ENCODE measurements at regions not wholly inside any gene's neighbourhood (a gene's known extent, or its start where the extent isn't known, plus 50 kb on each side); places are given as distances from the start of the nearest gene placed in this dataset.
"Not testable (repeated sequence)": the region's sequence is repeated elsewhere in the genome, so short reads cannot be mapped to it uniquely, and the experiment has no call there.

DNA sequence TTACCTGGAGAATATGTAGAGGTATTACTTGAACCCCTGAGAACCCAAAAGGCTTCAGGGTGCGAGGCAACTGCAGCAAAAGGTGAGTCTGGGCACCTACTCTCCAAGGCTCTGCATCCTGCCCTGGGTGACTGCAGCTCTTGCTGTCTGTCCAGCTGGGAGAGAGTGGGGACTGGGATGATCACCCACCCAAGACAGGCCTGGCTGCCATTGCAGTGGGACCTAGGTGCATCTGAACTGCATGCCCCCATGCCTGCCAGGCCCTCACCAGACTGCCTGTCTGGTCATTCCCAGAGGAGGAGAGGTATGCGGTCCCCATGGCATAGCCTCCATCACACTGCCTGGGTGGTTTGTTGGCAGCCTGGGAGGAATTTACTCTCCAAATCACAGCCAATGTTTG, 563.9 kb downstream of the TFAP2A start:
- no peak for DNase-seq (ENCODE audit: extremely low read depth in 1 of 2, low read depth in 1 of 2)

DNA sequence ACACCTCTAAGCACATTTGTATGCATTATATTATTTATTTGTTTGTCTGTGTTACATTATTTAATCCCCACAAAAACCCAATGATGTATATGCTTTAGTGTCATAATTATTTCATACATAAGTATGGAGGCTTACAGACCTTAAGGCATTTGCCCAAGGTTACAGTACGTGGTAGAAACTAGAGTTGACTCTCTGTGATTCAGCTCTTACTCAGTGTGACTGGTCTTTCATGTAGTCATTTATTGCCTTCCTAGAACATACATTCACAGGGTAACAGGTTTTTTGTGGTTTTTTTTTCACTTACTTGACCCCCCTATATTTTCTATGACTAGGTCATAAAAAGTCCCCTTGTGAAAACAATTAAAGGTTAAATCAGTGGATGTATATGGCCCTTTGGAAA, 566.8 kb downstream of the TFAP2A start:
- no peak for DNase-seq (ENCODE audit: extremely low read depth in 1 of 2, low read depth in 1 of 2)

DNA sequence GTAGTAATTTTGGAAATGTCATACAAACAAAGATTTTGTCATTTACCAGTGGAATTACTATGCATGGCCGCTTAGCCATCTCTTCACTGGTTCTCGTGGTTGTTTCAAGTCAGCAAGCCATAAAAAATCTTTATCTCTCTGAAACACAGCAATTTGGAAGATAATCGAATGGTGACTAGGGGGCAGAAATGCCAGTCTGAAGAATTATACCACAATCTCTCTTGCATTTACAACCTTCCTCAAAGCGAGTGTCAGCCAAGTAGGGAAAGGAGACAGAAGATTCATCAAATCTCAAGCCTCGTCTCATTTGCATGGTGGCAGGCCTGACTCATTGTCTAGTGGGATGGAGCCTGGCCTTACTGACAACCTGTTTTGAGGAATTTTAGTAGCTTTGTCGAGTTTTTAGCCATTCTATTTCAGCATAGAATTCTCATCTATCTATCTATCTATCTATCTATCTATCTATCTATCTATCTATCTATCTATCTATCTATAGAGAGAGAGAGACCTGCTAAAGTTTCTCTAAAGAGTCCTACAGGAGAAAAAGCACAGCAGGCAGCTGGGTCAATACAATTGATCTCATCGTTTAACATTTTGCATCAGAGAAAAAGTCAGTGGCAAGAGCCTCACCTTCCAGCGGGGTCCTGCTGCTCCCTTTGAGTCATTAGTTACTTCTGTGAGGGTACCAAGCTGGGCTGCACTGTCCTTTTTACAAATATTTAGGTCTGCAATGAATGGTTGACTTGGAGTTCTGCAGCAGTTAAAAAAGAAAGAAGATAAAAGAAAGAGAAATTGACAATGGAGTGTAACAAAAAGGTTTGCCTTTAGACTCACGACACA, 572.8 kb downstream of the TFAP2A start:
- no peak for DNase-seq (ENCODE audit: extremely low read depth in 1 of 2, low read depth in 1 of 2)

DNA sequence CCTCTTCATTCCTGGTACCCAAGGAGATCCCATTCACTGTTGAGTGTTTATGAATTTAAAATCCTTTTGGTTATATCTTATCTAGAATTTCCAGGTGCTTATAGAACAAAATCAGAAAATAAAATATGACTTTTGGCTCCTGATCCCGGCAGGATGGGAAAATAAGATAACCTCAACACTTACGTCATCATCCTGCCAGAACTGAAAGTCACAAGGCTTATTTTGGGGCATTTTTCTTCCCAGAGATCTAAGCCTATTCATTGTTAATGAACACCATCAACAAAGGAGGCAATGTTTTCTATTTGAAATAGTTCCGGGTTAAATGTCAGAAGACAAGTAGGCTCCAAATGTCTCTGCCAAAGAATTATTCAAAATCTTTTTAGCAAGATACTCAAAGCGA, 580.6 kb downstream of the TFAP2A start:
- DNase-seq (ENCODE audit: extremely low read depth in 1 of 2, low read depth in 1 of 2) = no peak

DNA sequence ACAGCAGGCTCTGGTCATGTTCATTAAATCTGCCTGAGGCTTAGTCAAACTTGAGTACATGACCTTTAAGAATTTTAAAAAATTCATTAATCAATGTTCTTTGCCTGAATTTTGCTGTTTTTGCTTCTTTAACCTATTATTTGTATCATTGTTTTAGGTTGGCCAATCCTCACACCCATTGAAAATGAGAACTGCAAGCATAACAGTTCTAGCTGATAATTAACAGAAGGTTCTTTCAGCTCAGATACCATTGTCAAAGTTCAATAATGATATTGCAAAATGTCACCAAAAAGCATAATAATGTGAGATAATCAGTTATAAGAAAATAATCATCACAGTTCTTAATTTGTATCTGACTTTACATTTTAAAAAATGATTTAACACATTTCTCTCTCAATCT, 583.1 kb downstream of the TFAP2A start:
- DNase-seq (ENCODE audit: extremely low read depth in 1 of 2, low read depth in 1 of 2) = no peak

DNA sequence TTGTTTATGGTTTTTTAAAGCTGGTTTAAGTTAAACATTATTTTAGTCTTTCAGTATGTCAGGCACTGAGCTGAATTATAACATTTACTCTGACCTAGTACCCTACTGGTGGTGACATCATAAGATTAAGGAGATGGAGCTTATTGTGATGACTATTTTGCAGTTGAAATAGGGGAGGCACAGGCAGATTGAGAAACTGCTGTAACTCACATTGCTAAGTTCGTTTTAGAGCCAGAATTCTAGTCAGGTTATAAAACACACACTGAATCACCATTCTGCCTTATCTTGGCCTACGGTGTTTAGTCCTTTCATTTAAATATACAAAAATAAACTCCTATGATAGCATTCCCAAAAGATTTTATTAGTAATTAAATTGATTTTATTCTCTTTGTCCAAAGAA, 584.1 kb downstream of the TFAP2A start:
- DNase-seq (ENCODE audit: extremely low read depth in 1 of 2, low read depth in 1 of 2) = no peak

DNA sequence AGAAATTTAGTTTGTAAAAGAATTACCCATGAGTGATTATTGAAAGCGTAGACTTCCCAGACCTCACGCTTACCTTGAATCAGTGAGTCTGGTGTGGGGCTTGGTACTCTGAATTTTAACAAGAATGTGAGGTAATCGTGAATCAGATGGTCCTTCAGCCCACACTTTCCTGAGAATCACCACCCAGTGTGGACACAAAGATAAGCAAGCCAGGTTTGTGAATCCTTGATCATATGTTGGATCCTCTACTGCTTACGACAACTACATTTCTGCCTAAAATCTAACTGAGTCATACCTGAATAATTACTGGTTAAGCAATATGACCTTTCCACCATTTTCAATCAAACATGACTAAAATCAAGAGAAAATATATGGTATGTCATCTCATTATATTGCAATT, 589.3 kb downstream of the TFAP2A start:
- no peak for DNase-seq (ENCODE audit: extremely low read depth in 1 of 2, low read depth in 1 of 2)

DNA sequence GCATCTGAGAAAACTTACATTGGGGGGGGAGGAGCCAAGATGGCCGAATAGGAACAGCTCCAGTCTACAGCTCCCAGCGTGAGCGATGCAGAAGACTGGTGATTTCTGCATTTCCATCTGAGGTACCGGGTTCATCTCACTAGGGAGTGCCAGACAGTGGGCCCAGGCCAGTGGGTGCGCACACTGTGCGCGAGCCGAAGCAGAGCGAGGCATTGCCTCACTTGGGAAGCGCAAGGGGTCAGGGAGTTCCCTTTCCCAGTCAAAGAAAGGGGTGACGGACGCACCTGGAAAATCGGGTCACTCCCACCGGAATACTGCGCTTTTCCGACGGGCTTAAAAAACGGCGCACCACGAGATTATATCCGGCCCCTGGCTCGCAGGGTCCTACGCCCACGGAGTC, 604.1 kb downstream of the TFAP2A start:
- DNase-seq (ENCODE audit: extremely low read depth in 1 of 2, low read depth in 1 of 2) = not testable (repeated sequence)

DNA sequence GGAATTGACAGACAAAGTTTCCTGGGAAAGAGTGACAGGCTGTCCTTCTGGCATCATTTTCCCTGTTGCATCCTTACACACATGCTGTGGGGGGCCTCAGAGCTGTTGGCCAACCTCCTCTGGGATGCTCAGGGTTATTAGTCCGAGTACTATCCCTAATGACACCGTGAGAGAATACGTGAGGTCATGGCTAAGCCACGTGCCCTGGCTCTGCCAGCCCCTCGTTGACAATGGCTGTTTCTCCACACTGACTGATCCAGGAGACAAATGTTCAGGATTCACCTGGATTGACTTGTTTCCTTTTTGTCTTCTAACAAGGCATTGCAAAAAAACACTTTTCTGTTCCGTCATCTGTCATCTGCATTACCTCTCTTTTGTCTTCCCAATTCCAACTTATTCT, 604.6 kb downstream of the TFAP2A start:
- DNase-seq (ENCODE audit: extremely low read depth in 1 of 2, low read depth in 1 of 2) = no peak

DNA sequence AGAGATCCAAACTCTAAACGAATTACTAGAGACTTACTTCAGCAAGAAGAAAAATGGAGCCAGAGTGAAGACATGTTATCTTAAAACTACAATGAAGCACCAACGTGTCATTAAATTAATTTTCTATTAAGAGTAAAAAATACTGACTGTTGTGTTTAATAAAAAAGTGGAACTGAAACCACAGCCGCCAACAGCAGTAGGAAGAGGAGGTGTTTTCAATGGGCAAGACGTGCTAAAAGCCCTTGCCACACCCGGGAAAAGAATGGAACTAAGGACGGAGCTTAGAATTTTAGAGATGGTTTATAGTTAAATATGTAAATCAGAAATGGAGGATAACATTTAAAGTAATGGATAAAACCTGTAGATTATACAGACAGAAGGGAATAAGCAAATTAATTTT, 608.7 kb downstream of the TFAP2A start:
- DNase-seq (ENCODE audit: extremely low read depth in 1 of 2, low read depth in 1 of 2) = no peak

DNA sequence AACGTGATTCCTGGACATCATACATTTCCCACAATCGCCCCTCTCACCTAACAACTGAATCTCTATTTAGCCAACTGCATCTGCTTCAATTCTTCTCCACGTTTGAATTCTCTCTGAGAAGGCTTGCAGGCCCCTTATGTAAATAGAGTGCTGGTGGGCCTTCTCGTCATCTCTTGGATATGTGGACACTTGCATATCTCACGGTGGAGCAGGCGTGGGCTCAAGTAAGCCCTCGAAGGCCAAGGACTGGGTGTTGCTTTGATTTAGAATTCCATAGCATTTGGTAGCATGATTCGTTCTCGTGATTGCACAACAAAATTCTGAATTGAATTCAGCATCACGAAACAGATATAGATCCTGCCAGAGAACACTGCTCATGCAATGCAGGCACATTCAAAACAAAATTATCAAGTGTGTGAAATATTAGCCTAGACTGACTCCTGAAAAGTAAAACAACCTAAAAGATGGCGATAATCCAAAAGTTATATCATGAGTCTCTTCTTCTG, 613.6 kb downstream of the TFAP2A start:
- no peak for DNase-seq (ENCODE audit: extremely low read depth in 1 of 2, low read depth in 1 of 2)

DNA sequence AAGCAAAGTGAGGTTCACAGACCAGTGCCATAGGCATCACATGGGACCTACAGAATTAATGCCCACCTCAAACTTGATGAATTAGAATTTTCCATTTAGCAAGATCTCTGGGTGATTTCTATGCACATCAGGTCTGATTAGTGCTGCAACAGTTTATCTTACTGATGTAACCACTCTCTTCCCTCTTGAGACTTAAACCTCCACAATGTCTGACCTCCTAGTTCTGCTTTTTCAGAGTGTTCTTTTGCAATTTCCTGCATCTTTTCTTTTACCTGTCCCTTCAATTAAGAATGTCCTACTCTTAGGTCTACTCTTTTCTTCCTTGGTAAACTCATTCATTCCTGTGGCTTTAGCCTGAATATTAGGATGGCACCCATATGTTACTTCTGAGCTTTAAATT, 615.3 kb downstream of the TFAP2A start:
- DNase-seq (ENCODE audit: extremely low read depth in 1 of 2, low read depth in 1 of 2) = no peak

DNA sequence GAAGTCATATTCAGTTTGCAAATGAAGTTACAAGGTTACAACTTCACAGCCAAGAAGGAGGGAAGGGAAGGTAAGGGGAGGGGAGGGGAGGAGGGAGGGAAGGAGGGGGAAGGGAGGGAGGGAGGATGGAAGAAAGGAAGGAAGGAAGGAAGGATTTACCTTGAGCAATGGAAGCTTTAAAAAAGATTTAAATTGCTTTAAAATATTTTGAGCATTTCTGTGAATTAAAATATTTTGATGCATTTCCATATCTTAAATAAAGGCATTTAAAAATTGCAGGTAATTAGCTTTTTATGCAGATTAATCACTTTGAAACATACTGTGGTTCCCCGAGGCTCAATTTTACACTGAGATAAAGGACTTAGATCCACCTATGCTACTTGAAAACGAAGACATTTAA, 618.0 kb downstream of the TFAP2A start:
- DNase-seq (ENCODE audit: extremely low read depth in 1 of 2, low read depth in 1 of 2) = no peak

DNA sequence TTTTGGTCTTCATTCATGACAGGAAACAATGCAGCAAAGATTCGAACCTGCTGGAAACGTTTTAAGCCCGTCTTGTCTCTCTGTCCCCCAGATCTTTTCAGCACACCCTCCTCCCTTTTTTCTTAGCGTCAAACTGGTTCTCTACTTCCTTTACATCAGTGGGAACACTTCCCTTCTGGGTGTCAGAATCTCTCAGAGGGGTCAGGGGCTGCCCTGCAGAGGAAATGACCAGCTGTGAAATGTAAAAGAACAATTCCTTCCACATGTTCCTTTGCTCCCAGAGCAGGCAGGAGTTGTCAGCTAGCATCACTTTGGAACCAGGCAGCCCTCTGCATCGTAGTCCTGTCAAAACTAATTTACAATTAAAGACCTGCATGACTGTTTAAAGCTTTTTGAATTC, 619.0 kb downstream of the TFAP2A start:
- no peak for DNase-seq (ENCODE audit: extremely low read depth in 1 of 2, low read depth in 1 of 2)

DNA sequence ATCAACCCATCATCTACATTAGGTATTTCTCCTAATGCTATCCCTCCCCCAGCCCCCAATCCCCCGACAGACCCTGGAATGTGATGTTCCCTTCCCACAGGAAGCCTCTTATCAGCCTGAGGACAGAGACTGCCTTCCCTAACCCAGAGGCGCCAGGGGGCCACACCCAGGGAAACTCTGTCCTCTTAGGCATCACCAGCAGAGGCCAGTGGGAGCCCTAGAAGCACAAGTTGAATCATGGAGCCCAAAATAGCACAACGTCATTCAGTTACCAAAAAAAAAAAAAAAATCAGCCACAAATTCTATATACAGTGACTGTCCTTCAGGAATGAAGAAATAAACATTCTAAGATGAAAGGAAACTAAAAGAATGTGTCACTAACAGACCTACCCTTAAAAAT, 625.7 kb downstream of the TFAP2A start:
- no peak for DNase-seq (ENCODE audit: extremely low read depth in 1 of 2, low read depth in 1 of 2)

DNA sequence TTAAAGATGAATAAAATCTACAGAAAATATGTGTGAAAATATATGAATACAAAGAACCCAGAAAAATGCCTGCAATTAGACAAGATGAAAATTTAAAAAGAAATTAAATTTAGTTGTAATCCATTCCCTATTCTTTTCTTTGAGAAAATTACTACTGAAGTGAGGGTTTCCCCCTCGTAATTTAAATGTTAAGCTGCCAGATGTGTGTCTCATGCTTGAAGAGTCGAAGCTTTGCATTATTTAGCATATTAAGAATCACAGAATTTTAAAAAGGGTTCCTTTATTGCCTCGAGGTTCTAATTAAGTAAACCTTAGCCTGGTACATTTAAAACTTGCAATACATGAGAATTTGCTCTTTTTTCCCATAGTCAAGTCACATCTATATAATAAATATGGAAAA, 630.1 kb downstream of the TFAP2A start:
- no peak for DNase-seq (ENCODE audit: extremely low read depth in 1 of 2, low read depth in 1 of 2)

DNA sequence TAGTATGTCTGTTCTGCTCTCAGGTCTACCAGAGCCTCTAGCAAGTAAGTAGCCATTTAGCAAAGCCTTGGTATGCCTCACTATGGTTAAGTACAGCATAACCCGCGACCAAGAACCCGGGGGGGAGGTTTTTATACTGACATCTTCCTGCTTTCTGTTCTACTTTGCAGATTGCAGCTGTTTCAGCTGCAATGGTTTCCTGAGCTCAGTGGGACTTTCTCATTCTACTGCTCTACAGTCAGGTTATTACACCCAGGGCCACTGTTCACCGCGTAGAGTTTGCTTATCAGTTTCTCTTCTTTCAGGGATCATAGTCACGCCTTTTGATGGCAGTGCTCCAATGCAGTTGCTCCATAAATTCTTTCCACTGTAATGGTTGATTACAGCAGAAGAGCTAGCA, 631.3 kb downstream of the TFAP2A start:
- no peak for DNase-seq (ENCODE audit: extremely low read depth in 1 of 2, low read depth in 1 of 2)

DNA sequence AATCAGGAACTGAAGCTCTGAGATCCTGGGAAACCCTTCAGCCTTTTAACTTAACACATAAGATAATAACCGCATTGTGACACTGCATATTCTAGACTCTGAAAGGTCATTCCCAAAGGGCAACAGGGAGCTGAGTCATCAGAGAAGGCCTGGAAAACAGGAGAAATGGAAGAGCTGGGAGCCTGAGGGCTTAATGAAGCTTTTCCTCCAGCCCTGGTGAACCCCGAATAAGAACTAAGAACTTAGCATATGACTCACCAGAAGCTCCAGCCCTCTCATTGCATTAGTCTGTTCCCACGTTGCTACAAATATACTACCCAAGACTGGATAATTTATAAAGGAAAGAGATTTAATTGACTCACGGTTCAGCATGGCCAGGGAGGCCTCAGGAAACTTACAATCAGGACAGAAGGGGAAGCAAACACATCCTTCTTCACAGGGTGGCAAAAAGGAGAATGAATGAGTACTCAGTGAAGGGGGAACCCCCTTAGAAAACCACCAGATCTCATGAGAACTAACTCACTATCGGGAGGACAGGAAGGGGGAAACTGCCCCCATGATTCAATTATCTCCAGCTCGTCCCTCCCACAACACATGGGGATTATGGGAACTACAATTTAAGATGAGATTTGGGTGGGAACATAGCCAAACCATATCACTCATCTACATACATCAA, 648.5 kb downstream of the TFAP2A start:
- no peak for DNase-seq (ENCODE audit: extremely low read depth in 1 of 2, low read depth in 1 of 2)

DNA sequence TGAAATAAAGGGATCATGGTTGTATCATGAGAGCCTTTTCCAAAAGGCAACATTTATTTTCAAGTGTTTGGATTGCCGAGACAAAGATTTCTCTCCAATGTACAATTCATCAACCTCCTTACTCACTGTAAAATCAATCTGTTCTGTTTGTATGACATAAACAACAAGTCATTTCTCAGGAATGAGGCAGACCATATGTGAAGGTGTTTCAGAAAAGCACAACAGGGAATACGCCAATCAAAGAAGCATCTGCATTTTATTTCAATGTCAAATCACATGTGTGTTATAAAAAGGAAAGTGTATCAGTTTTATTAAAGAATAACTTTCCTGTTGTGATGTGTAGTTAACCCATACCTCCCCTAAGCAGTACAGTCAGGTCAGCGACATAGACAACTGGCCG, 653.7 kb downstream of the TFAP2A start:
- no peak for DNase-seq (ENCODE audit: extremely low read depth in 1 of 2, low read depth in 1 of 2)

DNA sequence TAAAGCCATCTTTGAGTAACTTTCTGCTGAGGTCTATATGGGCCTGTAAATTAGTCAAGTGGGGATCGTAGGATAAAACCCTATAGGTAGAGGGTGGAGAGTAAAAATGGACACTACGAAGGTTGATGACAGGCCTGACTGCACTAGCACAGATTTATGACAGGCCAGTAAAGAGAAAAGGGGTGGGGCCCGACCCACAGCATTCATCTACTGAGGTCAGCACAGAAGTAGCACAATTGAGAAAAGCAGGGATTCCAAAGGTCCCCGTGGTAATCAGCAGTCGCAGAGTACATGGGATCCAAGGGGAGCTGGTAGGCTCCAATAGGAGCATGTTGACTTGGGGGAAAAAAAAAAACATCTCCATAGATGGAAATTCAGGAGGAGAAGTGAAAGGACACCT, 660.4 kb downstream of the TFAP2A start:
- no peak for DNase-seq (ENCODE audit: extremely low read depth in 1 of 2, low read depth in 1 of 2)

DNA sequence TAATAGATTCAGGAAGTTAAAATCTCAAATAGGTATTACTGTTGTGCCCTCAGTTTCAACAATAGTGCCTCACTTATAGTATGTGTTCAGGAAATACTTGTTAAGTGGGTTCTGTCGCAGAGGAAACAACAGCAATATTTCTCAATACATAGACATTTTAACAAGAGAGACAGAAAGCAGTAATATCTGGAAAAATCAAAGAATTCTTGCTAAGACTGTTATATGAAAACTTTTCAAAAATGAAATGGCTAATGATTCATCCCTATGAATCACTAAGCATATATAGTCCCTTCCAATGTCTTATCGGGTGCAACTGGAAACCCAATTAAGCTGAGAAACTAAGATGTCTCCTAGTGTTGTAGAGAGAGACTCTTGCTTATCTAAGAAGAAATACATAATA, 668.9 kb downstream of the TFAP2A start:
- DNase-seq (ENCODE audit: extremely low read depth in 1 of 2, low read depth in 1 of 2) = no peak

DNA sequence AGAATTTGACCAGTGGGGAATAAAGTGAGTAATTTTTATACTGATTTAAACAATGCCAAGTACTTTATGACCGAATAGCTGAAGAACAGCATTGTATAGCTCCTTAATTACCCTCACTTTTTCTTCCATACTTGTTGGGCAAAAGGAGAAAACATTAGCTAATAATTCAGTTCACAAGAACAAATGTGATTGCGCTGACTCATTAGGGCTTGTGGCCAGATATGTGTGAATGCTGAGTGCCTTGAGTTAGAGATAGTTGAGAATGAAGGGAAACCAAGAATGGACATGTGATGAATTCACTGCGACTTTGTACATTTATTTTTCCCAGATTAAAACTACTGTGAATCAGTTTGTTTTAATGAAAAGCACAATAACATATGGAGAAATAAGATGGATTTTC, 669.4 kb downstream of the TFAP2A start:
- no peak for DNase-seq (ENCODE audit: extremely low read depth in 1 of 2, low read depth in 1 of 2)
